ENCODE measurements at regions not wholly inside any gene's neighbourhood (a gene's known extent, or its start where the extent isn't known, plus 50 kb on each side); places are given as distances from the start of the nearest gene placed in this dataset.
"Not testable (repeated sequence)": the region's sequence is repeated elsewhere in the genome, so short reads cannot be mapped to it uniquely, and the experiment has no call there.

DNA sequence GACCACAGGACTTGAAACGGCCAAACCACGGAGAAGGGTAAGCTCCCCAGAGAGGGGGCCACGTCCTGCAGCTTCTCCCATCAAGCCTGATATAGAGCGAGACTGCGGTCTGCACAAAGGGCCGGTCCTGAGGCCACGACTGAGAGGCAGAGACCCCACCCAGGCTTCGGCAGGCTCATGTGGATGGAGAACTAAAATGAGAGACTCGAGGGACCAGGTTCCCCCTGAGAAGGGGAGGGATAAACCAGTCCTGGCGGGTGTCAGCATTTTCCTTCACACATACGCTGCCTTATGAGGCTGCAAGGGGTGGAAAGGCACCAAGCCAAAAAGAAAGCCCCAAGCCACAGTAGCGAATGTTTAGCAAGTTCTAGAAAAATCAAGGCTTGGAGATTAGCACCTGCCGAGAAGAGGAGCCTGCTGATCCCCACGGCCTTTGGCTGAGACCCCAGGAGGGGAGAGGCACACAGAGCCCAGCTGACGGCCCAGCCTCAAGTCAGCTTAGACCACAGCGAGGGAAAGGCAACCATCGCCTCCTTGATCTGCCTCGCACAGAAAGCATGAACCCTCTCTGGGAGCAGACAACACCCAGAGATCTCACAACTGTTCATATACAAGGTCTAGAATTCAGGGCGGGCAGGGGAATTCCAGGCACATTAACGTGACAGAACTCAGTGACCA lies 92.6 kb upstream of the RNF32 start:
- no peak for DNase-seq (ENCODE audit: low read depth)

DNA sequence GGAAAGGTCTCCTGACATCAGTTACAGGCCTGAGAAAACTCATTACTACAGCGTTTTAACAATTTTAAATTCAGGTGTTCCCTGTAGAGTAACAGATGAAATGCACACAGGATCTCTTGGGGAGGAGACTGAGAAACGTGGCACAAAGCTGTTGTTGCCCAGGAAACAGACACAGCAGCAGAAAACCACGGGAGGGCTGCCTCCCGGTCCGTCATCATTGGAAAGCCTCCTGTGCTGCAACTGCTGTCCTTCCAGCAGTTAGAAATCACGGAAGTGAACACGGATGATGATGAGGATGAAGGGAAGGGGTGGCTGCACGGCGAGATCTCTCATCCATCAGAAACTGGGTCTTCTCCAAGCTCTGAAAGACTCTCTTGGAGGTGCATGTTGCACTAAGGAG lies 94.6 kb upstream of the RNF32 start:
- DNase-seq (ENCODE audit: low read depth) = no peak

DNA sequence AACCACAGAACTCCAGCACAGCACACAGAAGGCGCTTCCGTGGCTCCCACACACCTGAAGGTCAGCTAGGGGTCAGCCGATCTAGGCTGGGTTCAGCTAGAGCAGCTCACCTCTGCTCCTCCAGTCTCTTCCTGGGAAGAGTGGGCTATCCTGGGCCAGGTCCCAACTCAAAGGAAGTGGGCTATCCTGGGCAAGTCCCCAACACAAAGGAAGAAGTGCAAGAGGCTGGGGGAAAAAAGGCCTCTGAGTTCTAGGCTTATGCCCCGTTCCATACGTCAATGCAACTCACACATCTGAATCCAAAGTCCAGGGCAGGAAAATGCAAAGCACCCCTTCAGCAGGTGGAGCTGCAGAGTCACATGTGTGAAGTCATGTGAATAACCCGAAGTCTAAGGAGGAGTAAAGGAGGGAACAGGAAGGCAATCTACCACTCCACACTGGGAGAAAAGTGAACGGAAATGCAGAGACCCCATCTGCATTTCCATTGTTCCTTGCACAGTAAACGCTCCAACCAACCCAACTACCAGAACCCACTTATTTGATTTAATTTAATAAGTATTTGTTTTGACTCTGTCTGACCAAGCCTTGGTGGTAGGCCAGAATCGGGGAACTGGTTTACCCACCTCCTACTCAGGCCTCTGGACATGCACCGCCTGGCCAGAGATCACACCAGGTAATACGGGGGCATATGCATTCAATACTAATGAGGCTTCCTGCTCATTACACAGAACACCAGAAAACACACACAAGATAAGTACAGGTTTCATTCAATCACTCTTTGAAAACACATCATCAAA lies 95.5 kb upstream of the RNF32 start:
- DNase-seq (ENCODE audit: low read depth) = no peak

DNA sequence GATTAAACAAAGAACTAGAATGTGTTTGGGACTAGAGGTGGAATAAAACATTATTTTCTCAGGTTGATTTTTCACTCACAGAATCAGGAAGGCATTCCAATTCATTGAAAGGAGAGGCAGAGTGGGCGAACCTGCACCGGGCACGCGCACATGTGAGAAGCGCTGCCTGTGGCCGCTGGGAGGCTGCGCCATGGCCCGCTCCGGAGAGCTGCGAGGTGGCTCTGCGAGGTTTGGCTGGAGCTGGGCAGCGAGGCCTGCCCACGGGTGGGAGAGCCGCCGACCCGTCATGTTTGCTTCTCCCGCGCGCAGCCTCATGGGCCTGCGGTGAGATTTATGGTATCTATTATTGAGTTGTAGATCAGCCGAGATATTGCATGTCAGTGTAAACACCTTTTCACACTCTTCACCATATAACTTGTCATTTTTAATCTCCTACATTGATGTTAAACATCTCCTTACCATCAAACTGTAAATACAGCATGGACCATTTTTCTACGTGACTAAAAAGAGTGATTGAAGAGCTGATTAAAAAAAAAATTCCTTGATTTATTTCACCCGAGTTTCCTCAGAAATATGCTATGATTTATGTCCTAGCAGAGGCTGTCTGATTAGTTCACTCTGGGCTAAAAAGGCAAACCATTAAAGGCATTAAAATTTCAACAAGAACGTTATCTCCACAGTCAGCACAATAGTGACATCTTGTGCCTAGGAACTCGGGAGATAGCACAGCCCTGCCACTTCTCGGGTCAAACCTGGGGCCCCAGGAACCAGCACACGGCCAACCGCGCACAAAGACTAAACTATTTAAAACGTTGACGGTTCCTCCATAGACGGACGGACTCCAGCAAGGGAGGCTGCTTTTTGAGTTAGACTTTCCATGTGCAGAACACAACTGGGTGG lies 96.6 kb upstream of the RNF32 start:
- no peak for DNase-seq (ENCODE audit: low read depth)

DNA sequence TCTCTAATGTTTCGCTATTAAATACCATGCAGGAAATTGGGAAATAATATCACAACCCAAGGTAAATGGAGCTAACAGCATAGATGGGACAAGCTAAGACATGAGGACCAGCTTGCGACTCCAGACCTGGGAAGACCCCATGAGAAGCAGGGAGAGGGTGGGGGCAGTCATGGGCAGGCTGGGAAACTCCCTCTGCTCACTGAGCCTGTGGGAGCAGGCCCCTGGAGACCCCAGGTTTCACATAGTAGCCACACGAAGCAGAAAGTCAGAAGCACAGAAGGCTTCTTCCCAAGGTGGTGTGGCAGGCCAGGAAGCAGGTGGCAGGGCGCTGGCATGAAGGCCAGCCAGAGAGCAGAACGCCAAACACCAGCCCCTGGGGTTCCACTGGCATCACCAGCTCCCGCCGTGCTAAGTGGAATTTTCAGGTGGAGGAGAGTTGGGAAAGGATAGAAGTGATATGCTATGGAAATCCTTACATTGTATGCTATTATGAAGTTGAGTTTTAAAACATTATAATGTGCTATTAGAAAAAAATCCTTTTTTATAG lies 99.9 kb upstream of the RNF32 start:
- no peak for DNase-seq (ENCODE audit: low read depth)

DNA sequence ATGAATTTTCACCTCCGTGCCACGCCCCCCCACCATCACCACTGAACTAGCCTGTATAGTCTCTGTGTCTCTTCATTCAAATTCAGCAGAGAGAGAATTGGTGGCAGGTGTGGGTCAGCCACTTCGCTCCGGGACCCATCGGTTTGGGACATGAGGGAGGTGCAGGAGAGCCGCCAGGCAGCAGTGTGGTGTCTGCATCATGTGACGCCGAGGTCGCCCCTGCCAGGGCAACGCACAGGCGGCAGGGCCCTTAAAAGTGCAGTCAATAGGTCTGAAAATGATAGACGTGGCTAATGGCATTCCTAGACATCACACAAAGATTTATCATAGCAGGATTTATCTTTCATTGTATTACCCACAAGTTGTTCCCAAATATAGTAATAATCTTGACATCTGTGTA lies 100.6 kb upstream of the RNF32 start:
- DNase-seq (ENCODE audit: low read depth) = no peak

DNA sequence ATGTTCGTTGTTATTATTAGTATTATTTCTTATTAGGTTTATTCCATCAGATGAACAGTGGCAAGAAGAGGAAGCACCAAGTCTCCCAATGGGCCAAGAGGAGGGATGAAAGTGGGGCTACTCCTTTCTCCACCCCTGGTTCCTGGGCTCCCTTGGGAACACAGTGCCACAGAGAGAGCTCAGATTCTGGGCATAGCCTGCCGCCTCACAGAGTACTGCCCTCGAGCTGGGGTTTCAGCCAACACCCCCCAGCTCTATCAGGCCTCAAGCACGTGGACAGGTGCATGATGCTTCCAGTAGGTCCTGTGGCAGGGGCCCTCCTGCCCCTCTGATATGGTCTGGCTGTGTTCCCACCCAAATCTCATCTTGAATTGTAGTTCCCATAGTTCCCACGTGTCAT lies 103.6 kb upstream of the RNF32 start:
- DNase-seq (ENCODE audit: low read depth) = no peak

DNA sequence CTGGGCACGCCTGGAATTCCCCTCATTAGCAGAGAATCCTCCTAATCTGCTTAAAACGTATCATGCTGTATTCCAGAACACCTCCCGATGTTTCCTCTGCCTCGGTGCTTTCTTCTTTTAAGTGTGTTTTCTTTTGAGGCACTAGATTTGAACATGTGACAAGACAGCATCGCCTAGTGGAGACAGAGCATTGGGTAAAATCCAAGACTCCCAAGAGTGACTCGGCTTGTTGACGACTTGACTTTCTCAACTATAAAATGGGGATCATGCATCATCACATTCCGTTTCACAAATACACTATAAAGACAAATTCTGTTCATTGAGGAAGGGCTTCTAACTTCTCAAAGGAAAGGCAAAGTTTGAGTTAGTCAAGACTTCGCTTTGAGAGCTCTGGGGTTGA lies 105.6 kb upstream of the RNF32 start:
- DNase-seq (ENCODE audit: low read depth) = no peak

DNA sequence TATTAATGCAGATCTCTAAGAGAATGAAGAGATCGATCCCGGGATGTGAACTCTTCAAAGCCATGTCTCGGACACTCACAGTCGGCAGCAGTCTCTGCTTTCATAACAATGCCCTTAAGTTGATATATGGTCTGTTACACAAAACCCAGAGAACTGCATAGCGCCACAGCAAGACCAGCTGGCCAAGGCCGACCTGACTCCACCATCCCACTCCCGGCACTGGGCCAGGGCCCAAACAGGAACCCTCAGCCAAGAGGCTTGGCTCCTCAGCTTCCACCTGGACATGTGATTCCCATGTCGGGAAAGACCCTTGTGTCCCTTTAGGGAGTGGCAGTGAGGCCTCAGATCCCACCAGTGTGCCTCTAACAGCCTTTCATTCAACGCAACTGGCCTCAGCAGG lies 106.6 kb upstream of the RNF32 start:
- DNase-seq (ENCODE audit: low read depth) = no peak

DNA sequence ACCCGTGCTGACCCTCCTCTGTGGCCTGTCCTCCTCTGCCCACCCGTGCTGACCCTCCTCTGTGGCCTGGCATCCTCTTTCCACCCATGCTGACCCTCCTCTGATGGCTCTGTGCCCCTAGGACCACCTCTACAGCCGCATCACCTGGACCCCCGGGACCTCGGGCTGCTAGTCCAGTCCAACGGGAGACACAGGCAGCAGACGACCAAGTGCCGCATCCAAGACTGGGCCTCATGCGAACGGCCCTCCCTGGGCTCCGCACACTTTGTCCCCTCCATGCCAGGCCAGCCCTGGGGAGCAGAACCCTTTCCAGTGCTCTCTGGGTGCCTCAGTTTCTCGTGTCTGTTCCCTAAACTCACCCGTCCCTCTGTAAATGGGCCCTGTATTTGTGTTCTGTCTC lies 107.2 kb upstream of the RNF32 start:
- no peak for DNase-seq (ENCODE audit: low read depth)

DNA sequence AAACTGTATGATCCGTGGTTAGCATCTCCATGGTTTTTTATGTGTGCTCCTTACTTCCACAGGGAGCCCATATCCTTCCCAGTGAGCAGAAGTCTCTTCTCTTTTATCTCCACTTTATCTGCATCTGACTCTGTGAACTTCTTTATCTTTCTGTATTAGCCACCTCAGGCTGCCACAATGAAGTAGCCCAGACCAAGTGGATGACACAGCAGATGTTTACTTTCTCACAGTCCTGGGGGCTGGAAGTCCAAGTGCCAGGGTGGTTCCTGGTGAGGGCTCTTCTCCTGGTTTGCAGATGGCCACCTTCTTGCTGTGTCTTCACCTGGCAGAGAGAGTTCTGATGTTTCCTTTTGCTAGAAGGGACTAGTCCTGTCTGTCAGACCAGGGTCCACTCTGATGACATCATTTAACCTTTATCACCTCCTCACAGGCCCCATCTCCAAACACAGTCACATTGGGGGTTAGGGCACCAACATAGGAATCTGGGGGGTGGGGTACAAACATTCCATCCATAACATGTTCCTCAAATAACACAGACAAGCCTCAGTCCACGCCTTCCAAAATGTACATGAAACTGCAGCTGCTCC lies 108.5 kb upstream of the RNF32 start:
- DNase-seq (ENCODE audit: low read depth) = no peak

DNA sequence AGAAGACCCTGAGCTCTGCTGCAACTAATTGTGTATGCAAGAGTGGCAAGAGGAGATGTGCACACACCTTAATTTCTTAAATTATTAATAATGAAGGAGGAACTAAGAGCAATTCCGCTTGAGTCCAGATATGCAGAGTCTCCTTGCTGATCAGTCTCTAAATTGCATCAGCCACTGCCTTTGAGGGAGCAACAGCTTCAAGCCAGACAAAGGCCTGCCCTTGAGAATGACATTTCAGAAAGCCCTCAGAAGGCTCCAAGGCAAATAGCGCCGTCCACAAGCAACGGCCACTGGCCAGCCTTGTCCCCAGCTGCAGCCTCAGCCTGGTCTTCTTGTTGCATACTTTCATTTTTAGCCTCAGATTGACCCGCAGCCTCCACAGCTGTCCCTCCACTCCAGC lies 110.6 kb upstream of the RNF32 start:
- DNase-seq (ENCODE audit: low read depth) = no peak

DNA sequence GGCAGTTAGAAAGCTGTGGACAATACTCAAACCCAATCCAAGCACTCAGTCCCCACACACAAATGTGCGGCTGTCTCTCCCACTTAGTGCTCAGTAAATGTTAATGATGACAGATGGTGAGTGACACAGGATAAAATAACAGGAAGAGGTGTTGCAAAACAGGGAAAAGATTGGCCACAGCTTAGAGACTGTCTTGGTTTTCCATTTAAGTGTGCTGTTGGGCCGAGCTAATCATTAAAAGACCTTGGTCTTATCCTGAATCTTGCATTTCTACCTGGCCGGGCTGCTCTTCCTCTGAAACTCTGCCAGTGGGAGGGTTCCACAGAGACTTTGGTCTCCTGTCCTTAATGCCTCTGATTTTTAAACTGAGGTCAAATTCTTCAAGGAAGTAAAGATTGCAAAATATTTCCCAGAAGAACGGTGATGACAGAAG lies 113.1 kb upstream of the RNF32 start:
- no peak for DNase-seq (ENCODE audit: low read depth)

DNA sequence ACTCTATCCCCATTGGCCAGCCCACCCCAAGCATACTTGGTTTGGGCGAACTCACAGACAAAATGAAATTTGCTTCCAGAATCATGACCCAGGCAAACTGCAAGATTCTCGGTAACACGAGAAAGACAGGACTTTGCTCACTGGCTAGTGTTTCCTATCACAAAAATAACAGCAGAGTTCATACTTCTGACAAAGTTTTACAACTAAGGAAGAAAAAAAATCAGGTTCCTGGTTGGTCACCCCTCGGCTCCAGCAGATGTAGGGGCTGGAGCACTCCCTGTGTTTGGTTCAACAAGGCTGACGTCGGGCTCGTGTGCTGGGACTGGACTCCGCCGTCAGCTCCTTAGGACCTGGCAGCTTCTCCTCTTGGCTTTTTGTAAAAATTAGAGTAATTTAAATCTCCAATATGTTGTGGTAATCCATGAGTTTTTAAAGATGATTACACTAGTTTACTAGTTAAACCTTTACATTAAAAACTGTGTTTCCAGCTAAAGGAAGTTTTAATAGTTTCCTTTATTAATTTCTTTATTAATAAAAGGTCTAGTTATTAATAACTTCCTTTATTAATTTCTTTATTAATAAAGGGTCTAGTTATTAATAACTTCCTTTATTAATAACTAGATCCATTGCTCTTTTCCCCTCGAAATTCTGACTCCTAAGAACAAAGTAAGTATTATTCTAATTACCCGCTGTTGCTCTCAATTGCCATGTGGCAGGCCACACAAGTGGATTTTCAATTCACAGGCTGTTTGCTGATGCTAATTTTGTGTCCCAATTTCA lies 115.6 kb upstream of the RNF32 start:
- DNase-seq (ENCODE audit: low read depth) = no peak

DNA sequence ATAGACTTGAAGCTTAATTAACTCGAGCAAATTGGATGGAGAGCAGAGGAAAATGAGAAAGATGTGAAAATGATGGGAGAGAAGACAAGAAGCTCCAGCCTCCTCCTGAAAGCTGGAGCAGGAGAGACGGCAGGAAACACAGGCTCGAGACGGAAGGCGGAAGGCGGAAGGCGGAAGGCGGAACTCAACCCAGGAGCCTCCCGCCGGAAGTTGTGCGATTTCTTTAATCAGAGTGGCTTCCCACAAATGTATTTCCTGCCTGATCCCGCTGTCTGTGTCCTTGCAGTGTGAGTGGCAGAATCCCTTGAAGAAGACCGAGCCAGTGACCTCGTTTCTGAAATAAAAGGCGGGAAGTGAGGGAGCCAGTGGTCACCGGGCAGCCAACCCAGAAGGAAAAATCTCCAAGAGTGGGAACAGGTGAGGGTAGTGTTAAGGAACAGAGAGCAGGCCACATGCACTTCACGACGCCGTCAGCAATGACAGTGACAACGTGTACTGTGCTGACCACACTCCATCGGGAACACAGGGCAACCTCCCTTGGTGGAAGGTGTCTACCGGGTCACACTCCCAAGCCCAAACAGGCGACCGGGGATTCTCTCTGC lies 117.0 kb upstream of the RNF32 start:
- DNase-seq (ENCODE audit: low read depth) = no peak

DNA sequence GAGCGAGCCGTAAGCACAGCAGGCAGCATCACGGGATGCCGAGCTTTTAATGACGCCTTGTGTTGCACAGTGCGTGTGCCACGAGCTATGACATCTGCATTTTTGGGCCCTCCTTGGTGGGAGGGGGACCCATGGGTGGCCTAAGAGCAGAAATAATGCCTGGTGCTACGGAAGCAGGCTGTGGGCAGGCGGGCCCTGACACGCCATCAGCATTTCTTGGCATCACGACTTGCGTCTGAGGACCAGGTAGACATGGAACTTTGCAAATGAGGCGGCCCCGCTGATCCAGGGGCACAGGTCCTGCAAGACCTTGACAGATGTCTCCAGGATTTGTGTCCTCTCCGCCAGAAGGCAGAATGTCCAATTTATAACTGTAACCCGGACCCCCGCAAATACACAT lies 117.8 kb upstream of the RNF32 start:
- no peak for DNase-seq (ENCODE audit: low read depth)

DNA sequence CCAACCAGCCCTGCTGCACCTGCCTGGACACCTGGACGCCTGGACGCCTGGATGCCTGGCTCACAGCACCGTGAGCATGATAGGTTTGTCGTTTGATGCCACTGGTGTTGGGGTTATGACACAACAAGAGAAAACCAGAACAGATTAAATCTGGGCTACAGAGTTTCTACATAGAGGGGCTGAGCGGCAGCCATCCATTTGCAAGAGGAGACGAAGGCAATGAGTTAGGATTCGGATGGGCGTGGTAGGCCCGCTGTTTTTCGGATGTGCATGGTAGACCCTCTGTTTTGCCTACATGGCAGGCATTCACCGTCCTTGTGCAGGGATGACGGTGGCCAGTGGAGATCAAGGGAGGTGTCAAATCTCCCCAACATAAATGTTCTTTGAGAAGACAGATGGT lies 121.5 kb upstream of the RNF32 start:
- no peak for DNase-seq (ENCODE audit: low read depth)

DNA sequence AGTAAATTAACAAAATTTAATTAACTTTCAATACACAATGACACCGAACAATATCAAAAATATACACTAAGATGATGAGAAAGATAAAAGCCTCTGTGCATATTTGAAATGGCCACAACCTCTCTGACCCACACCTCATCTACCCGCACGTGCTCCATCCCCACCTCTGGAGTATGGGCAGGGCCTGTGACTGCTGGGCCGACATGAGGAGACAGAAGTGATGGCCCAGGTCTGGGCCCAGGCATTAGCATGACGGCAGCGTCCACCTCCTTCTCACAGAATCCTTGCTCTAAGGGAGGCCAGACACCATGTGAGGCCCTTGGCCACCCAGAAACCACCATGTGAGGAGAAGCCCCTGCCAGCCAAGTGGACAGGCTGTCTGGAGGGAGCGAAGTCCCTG lies 122.1 kb upstream of the RNF32 start:
- no peak for DNase-seq (ENCODE audit: low read depth)

DNA sequence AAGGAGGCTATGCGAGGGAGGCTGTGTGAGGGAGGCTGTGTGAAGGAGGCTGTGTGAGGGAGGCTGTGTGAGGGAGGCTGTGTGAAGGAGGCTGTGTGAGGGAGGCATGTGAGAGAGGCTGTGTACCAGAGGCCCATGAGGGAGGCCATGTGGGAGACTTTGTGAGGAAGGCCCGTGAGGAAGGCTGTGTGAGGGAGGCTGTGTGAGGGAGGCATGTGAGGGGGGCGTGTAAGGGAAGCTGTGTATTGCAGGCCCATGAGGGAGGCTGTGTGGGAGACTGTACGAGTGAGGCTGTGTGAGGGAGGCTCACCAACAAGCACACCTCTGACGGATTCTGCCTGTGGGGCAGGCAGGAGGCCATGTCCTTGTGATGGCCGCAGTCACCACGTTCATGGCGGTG lies 122.7 kb upstream of the RNF32 start:
- DNase-seq (ENCODE audit: low read depth) = not testable (repeated sequence)

DNA sequence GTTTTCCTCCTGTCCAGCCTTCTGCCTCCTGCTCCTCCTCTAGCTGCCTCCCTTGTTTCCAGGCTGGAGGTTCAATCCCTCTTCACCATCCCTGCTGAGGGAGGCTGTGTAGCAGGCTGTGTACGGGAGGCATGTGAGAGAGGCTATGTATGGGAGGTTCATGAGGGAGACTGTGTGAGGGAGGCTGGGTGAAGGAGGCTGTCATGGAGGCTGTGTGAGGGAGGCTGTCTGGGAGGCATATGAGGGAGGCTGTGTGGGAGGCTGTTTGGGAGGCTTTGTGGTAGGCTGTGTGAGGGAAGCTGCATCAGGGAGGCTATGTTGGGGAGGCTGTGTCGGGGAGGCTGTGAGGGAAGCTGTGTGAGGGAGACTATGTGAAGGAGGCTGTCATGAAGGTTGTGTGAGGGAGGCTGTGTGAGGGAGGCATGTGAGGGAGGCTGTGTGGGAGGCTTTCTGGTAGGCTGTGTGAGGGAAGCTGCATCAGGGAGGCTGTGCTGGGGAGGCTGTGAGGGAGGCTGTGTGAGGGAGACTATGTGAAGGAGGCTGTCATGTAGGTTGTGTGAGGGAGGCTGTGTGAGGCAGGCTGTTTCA lies 123.7 kb upstream of the RNF32 start:
- no peak for DNase-seq (ENCODE audit: low read depth)

Data from EH (cell line).